ENCODE measurements at regions not wholly inside any gene's neighbourhood (a gene's known extent, or its start where the extent isn't known, plus 50 kb on each side); places are given as distances from the start of the nearest gene placed in this dataset.

GRCh38 chr5:113902917-113903660 lies 389.6 kb downstream of the YTHDC2 start:
- TF ChIP-seq, protein P1, sequence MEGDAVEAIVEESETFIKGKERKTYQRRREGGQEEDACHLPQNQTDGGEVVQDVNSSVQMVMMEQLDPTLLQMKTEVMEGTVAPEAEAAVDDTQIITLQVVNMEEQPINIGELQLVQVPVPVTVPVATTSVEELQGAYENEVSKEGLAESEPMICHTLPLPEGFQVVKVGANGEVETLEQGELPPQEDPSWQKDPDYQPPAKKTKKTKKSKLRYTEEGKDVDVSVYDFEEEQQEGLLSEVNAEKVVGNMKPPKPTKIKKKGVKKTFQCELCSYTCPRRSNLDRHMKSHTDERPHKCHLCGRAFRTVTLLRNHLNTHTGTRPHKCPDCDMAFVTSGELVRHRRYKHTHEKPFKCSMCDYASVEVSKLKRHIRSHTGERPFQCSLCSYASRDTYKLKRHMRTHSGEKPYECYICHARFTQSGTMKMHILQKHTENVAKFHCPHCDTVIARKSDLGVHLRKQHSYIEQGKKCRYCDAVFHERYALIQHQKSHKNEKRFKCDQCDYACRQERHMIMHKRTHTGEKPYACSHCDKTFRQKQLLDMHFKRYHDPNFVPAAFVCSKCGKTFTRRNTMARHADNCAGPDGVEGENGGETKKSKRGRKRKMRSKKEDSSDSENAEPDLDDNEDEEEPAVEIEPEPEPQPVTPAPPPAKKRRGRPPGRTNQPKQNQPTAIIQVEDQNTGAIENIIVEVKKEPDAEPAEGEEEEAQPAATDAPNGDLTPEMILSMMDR (IDR thresholded peaks at IDR 0.05; ENCODE audit: insufficient read depth in 1 of 2, low read depth in 1 of 2, low read length in 1 of 2, severe bottlenecking in 1 of 2, unreplicated experiment in 1 of 2) = no peak
- Mint-ChIP-seq H3K4me3 (ENCODE audit: unreplicated experiment) (no peak overlapping the region), H3K36me3 (ENCODE audit: insufficient read depth, unreplicated experiment) (no peaks in the 10 kb centered on the region), H3K9me3 (ENCODE audit: unreplicated experiment) (no peaks in the 10 kb centered on the region), H3K27me3 (ENCODE audit: insufficient read depth, unreplicated experiment) (peaks cover 8% of the 10 kb centered on the region), H3K27ac (ENCODE audit: unreplicated experiment) (no peak overlapping the region), H3K4me1 (ENCODE audit: low read depth, unreplicated experiment) (no peaks in the 10 kb centered on the region)
- BruUV-seq (replicated peaks) = no TSS peak
- Histone ChIP-seq H3K4me1 (no peaks in the 10 kb centered on the region), H3K9me3 (no peaks in the 10 kb centered on the region), H3K27me3 (replicated peaks; ENCODE audit: control insufficient read depth, insufficient read depth, low read length) (no peaks in the 10 kb centered on the region), H3K36me3 (ENCODE audit: control insufficient read depth, insufficient read depth, low read length) (no peaks in the 10 kb centered on the region), H3K4me3 (ENCODE audit: low read depth, low read length) (no peak overlapping the region)
- no peak for DNase-seq
- POLR2A ChIA-PET = no interaction called here
- intact Hi-C loops (cut with micrococcal nuclease; ENCODE audit: unreplicated experiment) = no loop called here
- CTCF ChIA-PET = no interaction called here

DNA sequence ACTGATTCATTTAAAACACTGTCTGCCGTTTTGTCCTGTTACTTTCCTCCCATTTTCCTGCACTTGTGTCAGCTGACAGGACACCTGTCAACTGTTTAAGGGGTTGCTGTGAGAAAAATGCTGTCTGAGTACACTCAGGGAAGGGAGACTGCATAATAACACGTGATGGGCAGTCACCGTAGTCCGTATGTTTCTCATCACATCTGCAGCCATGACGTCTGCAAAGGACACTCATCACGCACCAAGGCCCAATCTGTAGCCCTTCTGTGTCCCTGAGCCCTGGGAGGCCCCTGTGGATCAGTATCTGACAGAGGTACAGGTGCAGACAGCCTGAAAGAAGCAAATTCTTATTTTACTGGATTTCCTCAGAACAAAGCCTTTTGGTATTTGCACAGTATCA lies 396.3 kb downstream of the YTHDC2 start:
- DNase-seq = no peak
- Histone ChIP-seq H3K27me3 (replicated peaks; ENCODE audit: control insufficient read depth, insufficient read depth, low read length) (no peaks in the 10 kb centered on the region), H3K36me3 (ENCODE audit: control insufficient read depth, insufficient read depth, low read length) (no peaks in the 10 kb centered on the region), H3K9me3 (no peaks in the 10 kb centered on the region), H3K4me3 (ENCODE audit: low read depth, low read length) (no peak overlapping the region), H3K4me1 (no peaks in the 10 kb centered on the region)
- no TSS peak for BruUV-seq (replicated peaks)
- Mint-ChIP-seq H3K4me3 (ENCODE audit: unreplicated experiment) (no peak overlapping the region), H3K9me3 (ENCODE audit: unreplicated experiment) (no peaks in the 10 kb centered on the region), H3K36me3 (ENCODE audit: insufficient read depth, unreplicated experiment) (no peaks in the 10 kb centered on the region), H3K27me3 (ENCODE audit: insufficient read depth, unreplicated experiment) (no peaks in the 10 kb centered on the region), H3K4me1 (ENCODE audit: low read depth, unreplicated experiment) (no peaks in the 10 kb centered on the region), H3K27ac (ENCODE audit: unreplicated experiment) (no peak overlapping the region)
- CTCF ChIA-PET = no interaction called here
- TF ChIP-seq, protein P1 (IDR thresholded peaks at IDR 0.05; ENCODE audit: insufficient read depth in 1 of 2, low read depth in 1 of 2, low read length in 1 of 2, severe bottlenecking in 1 of 2, unreplicated experiment in 1 of 2) = no peak
- POLR2A ChIA-PET = no interaction called here
- intact Hi-C loops (cut with micrococcal nuclease; ENCODE audit: unreplicated experiment) = no loop called here

GRCh38 chr5:113917997-113918396 lies 404.5 kb downstream of the YTHDC2 start:
- ChIA-PET CTCF (interaction anchor here (0.5 kb wide), 1 partner anchor 991 kb away, joined by 4 read pairs; no protein-coding TSS in a partner anchor), POLR2A (no interaction called here)
- TF ChIP-seq, protein P1 (IDR thresholded peaks at IDR 0.05; ENCODE audit: insufficient read depth in 1 of 2, low read depth in 1 of 2, low read length in 1 of 2, severe bottlenecking in 1 of 2, unreplicated experiment in 1 of 2) = no peak
- Mint-ChIP-seq H3K27ac (ENCODE audit: unreplicated experiment) (no peak overlapping the region), H3K9me3 (ENCODE audit: unreplicated experiment) (no peaks in the 10 kb centered on the region), H3K4me3 (ENCODE audit: unreplicated experiment) (no peak overlapping the region), H3K27me3 (ENCODE audit: insufficient read depth, unreplicated experiment) (peaks cover 2% of the 10 kb centered on the region), H3K4me1 (ENCODE audit: low read depth, unreplicated experiment) (no peaks in the 10 kb centered on the region), H3K36me3 (ENCODE audit: insufficient read depth, unreplicated experiment) (no peaks in the 10 kb centered on the region)
- no TSS peak for BruUV-seq (replicated peaks)
- DNase-seq = no peak
- Histone ChIP-seq H3K9me3 (no peaks in the 10 kb centered on the region), H3K36me3 (ENCODE audit: control insufficient read depth, insufficient read depth, low read length) (no peaks in the 10 kb centered on the region), H3K27me3 (replicated peaks; ENCODE audit: control insufficient read depth, insufficient read depth, low read length) (no peaks in the 10 kb centered on the region), H3K4me3 (ENCODE audit: low read depth, low read length) (no peak overlapping the region), H3K4me1 (no peaks in the 10 kb centered on the region)
- intact Hi-C loops (cut with micrococcal nuclease; ENCODE audit: unreplicated experiment) = no loop called here
